DOHH2 (cell line): ENCODE measurements at regions not wholly inside any gene's neighbourhood (a gene's known extent, or its start where the extent isn't known, plus 50 kb on each side); places are given as distances from the start of the nearest gene placed in this dataset.

Experiments
- H3F3A ChIP-seq: fragments of 200-600 bp; sonication (generic), shearing (Covaris generic); 2 replicates; pipeline ENCODE4 v1.6.0; 2016; ENCODE audit warnings: antibody characterized with exemption, mild to moderate bottlenecking; ENCODE audit not compliant: control insufficient read depth, insufficient read depth
- H3K27ac ChIP-seq: fragments of 200-600 bp; sonication (generic); 2 replicates; pipeline ENCODE4 v1.5.1; 2014; ENCODE audit warnings: low read depth, mild to moderate bottlenecking, low read length, moderate library complexity
- H3K27me3 ChIP-seq: fragments of 200-600 bp; sonication (generic); 2 replicates; pipeline ENCODE4 v1.6.1; 2014; ENCODE audit warnings: mild to moderate bottlenecking, low read length, mixed read lengths; ENCODE audit not compliant: control insufficient read depth
- H3K36me3 ChIP-seq: fragments of 200-600 bp; sonication (generic); 2 replicates; pipeline ENCODE4 v1.6.1; 2014; ENCODE audit warnings: mild to moderate bottlenecking, low read length, moderate library complexity, mixed read lengths; ENCODE audit not compliant: control insufficient read depth
- H3K4me1 ChIP-seq: fragments of 200-600 bp; sonication (generic); 2 replicates; pipeline ENCODE4 v1.6.1; 2014; ENCODE audit warnings: mild to moderate bottlenecking, low read length, mixed read lengths; ENCODE audit not compliant: control insufficient read depth
- H3K4me2 ChIP-seq: fragments of 200-600 bp; sonication (generic); 2 replicates; pipeline ENCODE4 v1.6.0; 2014; ENCODE audit warnings: mild to moderate bottlenecking, low read length, moderate library complexity
- H3K4me3 ChIP-seq: fragments of 200-600 bp; sonication (generic); 2 replicates; pipeline ENCODE4 v1.5.1; 2014; ENCODE audit warnings: mild to moderate bottlenecking, low read length, mixed read lengths
- H3K79me2 ChIP-seq: fragments of 200-600 bp; sonication (generic); 2 replicates; pipeline ENCODE4 v1.6.1; 2014; ENCODE audit warnings: mild to moderate bottlenecking, low read length, mixed read lengths; ENCODE audit not compliant: control insufficient read depth
- H3K9me2 ChIP-seq: fragments of 200-600 bp; sonication (generic); replicated peaks from 2 replicates; pipeline ENCODE4 v1.6.1; 2014; ENCODE audit warnings: mild to moderate bottlenecking, low read length, mixed read lengths; ENCODE audit not compliant: control insufficient read depth
- H3K9me3 ChIP-seq: fragments of 200-600 bp; sonication (generic); 2 replicates; pipeline ENCODE4 v1.6.1; 2014; ENCODE audit warnings: antibody characterized with exemption, low read length, mixed read lengths; ENCODE audit not compliant: control insufficient read depth, insufficient read depth
- H4K20me1 ChIP-seq: fragments of 200-600 bp; sonication (generic); 2 replicates; pipeline ENCODE4 v1.6.0; 2014; ENCODE audit warnings: low read depth, mild to moderate bottlenecking, antibody characterized with exemption, low read length, moderate library complexity; ENCODE audit not compliant: control insufficient read depth, insufficient read depth
- CTCF ChIP-seq: fragments of 200-600 bp; sonication (generic); IDR thresholded peaks from one replicate; pipeline ENCODE4 v1.5.1; 2014; ENCODE audit warnings: antibody characterized with exemption, mild to moderate bottlenecking, low read depth, low read length; ENCODE audit not compliant: poor library complexity, severe bottlenecking
- EZH2phosphoT487 ChIP-seq: fragments of 200-600 bp; sonication (generic); IDR thresholded peaks from 2 replicates; pipeline ENCODE4 v1.6.1; 2017; ENCODE audit warnings: borderline replicate concordance, mild to moderate bottlenecking, antibody characterized with exemption, low read length, moderate library complexity, mixed read lengths

- Histone ChIP-seq H3K27me3 (no peaks in the 10 kb centered on the region), H4K20me1 (no peaks in the 10 kb centered on the region), H3K9me2 (no peaks in the 10 kb centered on the region), H3K36me3 (no peaks in the 10 kb centered on the region), H3F3A (no peaks in the 10 kb centered on the region), H3K4me1 (no peaks in the 10 kb centered on the region), H3K4me2 (no peak overlapping the region), H3K79me2 (no peaks in the 10 kb centered on the region), H3K27ac (no peak overlapping the region), H3K9me3 (no peaks in the 10 kb centered on the region), H3K4me3 (no peak overlapping the region)
- TF ChIP-seq EZH2phosphoT487 (no peak), CTCF (no peak)
Measured at GRCh38 chr3:62936626-62937254, 61.5 kb upstream of the CADPS start.

- Histone ChIP-seq H3K27ac (no peak overlapping the region), H3K4me3 (no peak overlapping the region), H3K4me1 (no peaks in the 10 kb centered on the region), H3K4me2 (no peak overlapping the region), H3K79me2 (no peaks in the 10 kb centered on the region), H3K9me3 (no peaks in the 10 kb centered on the region), H3K9me2 (no peaks in the 10 kb centered on the region), H3K27me3 (no peaks in the 10 kb centered on the region), H4K20me1 (no peaks in the 10 kb centered on the region), H3K36me3 (no peaks in the 10 kb centered on the region), H3F3A (no peaks in the 10 kb centered on the region)
- TF ChIP-seq EZH2phosphoT487, result no peak
- no peak for TF ChIP-seq CTCF
Measured at GRCh38 chr3:62938583-62938982, 63.4 kb upstream of the CADPS start.

- H3K36me3 ChIP-seq, result no peaks in the 10 kb centered on the region
- H3K4me2 ChIP-seq, result no peak overlapping the region
- H3K9me2 ChIP-seq, result no peaks in the 10 kb centered on the region
- no peaks in the 10 kb centered on the region for H3K27me3 ChIP-seq
- no peaks in the 10 kb centered on the region for H3K4me1 ChIP-seq
- H3K79me2 ChIP-seq, result no peaks in the 10 kb centered on the region
- no peak for TF ChIP-seq CTCF
- no peak for TF ChIP-seq EZH2phosphoT487
- no peak overlapping the region for H3K27ac ChIP-seq
- no peak overlapping the region for H3K4me3 ChIP-seq
- H3K9me3 ChIP-seq, result no peaks in the 10 kb centered on the region
- no peaks in the 10 kb centered on the region for H4K20me1 ChIP-seq
- no peaks in the 10 kb centered on the region for H3F3A ChIP-seq
Measured at GRCh38 chr3:62939707-62940106, 64.5 kb upstream of the CADPS start.
